HepG2 (cell line): ENCODE measurements at regions not wholly inside any gene's neighbourhood (a gene's known extent, or its start where the extent isn't known, plus 50 kb on each side); places are given as distances from the start of the nearest gene placed in this dataset.
"Not testable (repeated sequence)": the region's sequence is repeated elsewhere in the genome, so short reads cannot be mapped to it uniquely, and the experiment has no call there.

ENCODE experiments used
- ATAC-seq: fragments of 200-7000 bp; cut with Tn5 transposase; 3 replicates; pipeline ENCODE4 v1.9.1; 2020; ENCODE audit warnings: mild to moderate bottlenecking, moderate library complexity
- BruUV-seq: library from RNA; stranded (reverse); fragments of 400-500 nt; replicated peaks from 2 replicates; lab custom pipeline; 2021; lab: Mats Ljungman, UMichigan
- CTCF ChIA-PET: fragments of 300-600 bp; formaldehyde crosslinking; extraction: SDS; loops from one replicate; lab custom pipeline; 2021; ENCODE audit warnings: low total read pairs, inconsistent platforms, low intra/inter-chr PET ratio; lab: Yijun Ruan, JAX
- POLR2A ChIA-PET: fragments of 350-600 bp; sonication (Branson Sonifier 250); formaldehyde crosslinking; loops from one replicate; lab custom pipeline; 2020; ENCODE audit warnings: antibody characterized with exemption, inconsistent platforms; lab: Yijun Ruan, JAX
- DNase-seq: peaks from one replicate; pipeline ENCODE4 v3.0.0-alpha.2; 2015; ENCODE audit warnings: low spot score
- FAIRE-seq: peaks from 3 replicates; lab custom pipeline; 2011; peaks lifted over from hg19 to GRCh38; lab: Jason Lieb, UNC
- H2AFZ ChIP-seq: one replicate; pipeline ENCODE4 v1.6.1; 2011; ENCODE audit warnings: low read length, inconsistent platforms
- H3K27ac ChIP-seq: fragments of 300-600 bp; 3 replicates; pipeline ENCODE4 v1.8.0; 2011; ENCODE audit warnings: mixed run types, mild to moderate bottlenecking, mixed read lengths, low read length, inconsistent platforms; ENCODE audit not compliant: insufficient read depth; ENCODE audit errors: extremely low read length
- H3K27me3 ChIP-seq, 2 experiments: fragments of 200-600 bp in 1 of 2; 2 replicates in 1 of 2; 3 replicates in 1 of 2; pipeline versions ENCODE4 v1.6.0 to v1.8.0; 2011; ENCODE audit warnings: low read length in 2 of 2, mild to moderate bottlenecking in 2 of 2, moderate library complexity in 2 of 2, inconsistent platforms in 1 of 2; ENCODE audit not compliant: insufficient read depth in 2 of 2, control insufficient read depth in 1 of 2
- H3K36me3 ChIP-seq, 2 experiments: fragments of 200-600 bp in 1 of 2; replicated peaks in 1 of 2; 2 replicates in 1 of 2; 3 replicates in 1 of 2; pipeline versions ENCODE4 v1.5.1 to v1.8.0; 2011; ENCODE audit warnings: low read length in 2 of 2, inconsistent platforms in 1 of 2; ENCODE audit not compliant: insufficient read depth in 2 of 2, control insufficient read depth in 1 of 2
- H3K4me1 ChIP-seq: 2 replicates; pipeline ENCODE4 v1.5.1; 2012; ENCODE audit warnings: low read length, inconsistent platforms; ENCODE audit not compliant: insufficient read depth
- H3K4me2 ChIP-seq: 2 replicates; pipeline ENCODE4 v1.6.0; 2011; ENCODE audit warnings: low read depth, low read length, inconsistent platforms
- H3K4me3 ChIP-seq, 3 experiments: fragments of 200-600 bp in 1 of 3; sonication (generic), shearing (Covaris generic) in 1 of 3; replicated peaks in 1 of 3; 2 replicates each; pipeline ENCODE4 v1.5.1; 2011 to 2016; ENCODE audit warnings: low read length in 3 of 3, inconsistent platforms in 2 of 3, low read depth in 2 of 3, mild to moderate bottlenecking in 2 of 3, control low read depth in 1 of 3, mixed read lengths in 1 of 3; ENCODE audit not compliant: insufficient read depth in 1 of 3
- H3K79me2 ChIP-seq: one replicate; pipeline ENCODE4 v1.6.1; 2011; ENCODE audit warnings: low read length, inconsistent platforms; ENCODE audit not compliant: insufficient read depth
- H3K9ac ChIP-seq: 2 replicates; pipeline ENCODE4 v1.6.0; 2011; ENCODE audit warnings: mild to moderate bottlenecking, low read depth, low read length, inconsistent platforms; ENCODE audit not compliant: insufficient read depth
- H3K9me3 ChIP-seq: 2 replicates; pipeline ENCODE4 v1.5.1; 2012; ENCODE audit warnings: mild to moderate bottlenecking, low read length
- H4K20me1 ChIP-seq: 2 replicates; pipeline ENCODE4 v1.6.0; 2011; ENCODE audit warnings: inconsistent platforms, mild to moderate bottlenecking, low read length, moderate library complexity; ENCODE audit not compliant: insufficient read depth
- FOXP4 ChIP-seq: sonication (generic); formaldehyde crosslinking; IDR thresholded peaks from 2 replicates; pipeline ENCODE4 v1.4.0; 2020; ENCODE audit warnings: missing genetic modification reagents
- MXD1 ChIP-seq: sonication (generic); formaldehyde crosslinking; IDR thresholded peaks from 2 replicates; pipeline ENCODE4 v1.4.0; 2020; ENCODE audit warnings: mild to moderate bottlenecking, missing genetic modification reagents
- PAF1 ChIP-seq: IDR thresholded peaks from 2 replicates; pipeline ENCODE4 v1.6.1; 2016; ENCODE audit warnings: missing genetic modification reagents, missing compliant biosample characterization
- SP2 ChIP-seq: sonication (generic); formaldehyde crosslinking; IDR thresholded peaks from 2 replicates; pipeline ENCODE4 v1.5.1; 2020; ENCODE audit warnings: mild to moderate bottlenecking, missing genetic modification reagents
- TERF1 ChIP-seq: sonication (generic); formaldehyde crosslinking; IDR thresholded peaks from 2 replicates; pipeline ENCODE4 v1.8.0; 2022; ENCODE audit warnings: mild to moderate bottlenecking, missing genetic modification reagents, moderate library complexity
- ZNF33B ChIP-seq: sonication (generic); formaldehyde crosslinking; IDR thresholded peaks from 2 replicates; pipeline ENCODE4 v1.5.1; 2020; ENCODE audit warnings: mild to moderate bottlenecking, missing genetic modification reagents
- WGBS: methylation state at CpG from one replicate; pipeline ENCODE4 v1.1.6; 2017; ENCODE audit warnings: low lambda C conversion rate; 5-methylcytosine and 5-hydroxymethylcytosine counted together
- in situ Hi-C: cut with HindIII; loops from 2 replicates; pipeline ENCODE4 v1.10.0; 2017; ENCODE audit warnings: low pct_unique_long_range_greater_than_20kb; ENCODE audit not compliant: extremely low pct_ligation_motif_present
- intact Hi-C: fragments of 100-400 bp; cut with micrococcal nuclease; formaldehyde crosslinking; loops from one replicate; pipeline ENCODE4 v1.10.0; 2022; ENCODE audit not compliant: unreplicated experiment

GRCh38 chr10:4270116-4270515 is 485.1 kb upstream of the KLF6 start:
- DNase-seq (no peak), FAIRE-seq (no peak), ATAC-seq (no peak)
- H3K4me3 ChIP-seq, result no peak overlapping the region
- no peak overlapping the region for H2AFZ ChIP-seq
- TF ChIP-seq ZNF33B (CRISPR knock-in tag) (no peak), SP2 (no peak), TERF1 (CRISPR knock-in tag) (no peak), MXD1 (CRISPR knock-in tag) (no peak), FOXP4 (CRISPR knock-in tag) (no peak), PAF1 (CRISPR knock-in tag) (no peak)
- intact Hi-C loops (no loop called here), in situ Hi-C loops (no loop called here)
- ChIA-PET CTCF (no interaction called here), POLR2A (no interaction called here)
- 25% methylated on average over 4 of the region's 4 CpGs for WGBS
- no peak overlapping the region for H3K4me2 ChIP-seq
- no peak overlapping the region for H3K9ac ChIP-seq
- no TSS peak for BruUV-seq
- no peak overlapping the region for H3K27ac ChIP-seq
- no peaks in the 10 kb centered on the region for H3K4me1 ChIP-seq
- H3K9me3 ChIP-seq, result no peaks in the 10 kb centered on the region
- H3K79me2 ChIP-seq, result no peaks in the 10 kb centered on the region
- H3K27me3 ChIP-seq, result peaks cover 0 to 10% of the 10 kb centered on the region in 2 experiments; a peak in 1 of 5 replicates
- no peaks in the 10 kb centered on the region for H4K20me1 ChIP-seq
- H3K36me3 ChIP-seq, result no peaks in the 10 kb centered on the region

GRCh38 chr10:4268490-4268889 is 483.5 kb upstream of the KLF6 start:
- H3K79me2 ChIP-seq, BruUV-seq, FAIRE-seq, POLR2A ChIA-PET, H3K4me3 ChIP-seq, CTCF ChIA-PET, H3K27ac ChIP-seq, intact Hi-C loops, H3K36me3 ChIP-seq, in situ Hi-C loops, H2AFZ ChIP-seq, H4K20me1 ChIP-seq, H3K9me3 ChIP-seq, H3K4me1 ChIP-seq, H3K4me2 ChIP-seq, ATAC-seq, H3K27me3 ChIP-seq, DNase-seq, H3K9ac ChIP-seq: not testable (repeated sequence)
- 10% methylated on average over 6 of the region's 6 CpGs for WGBS
